Inflammatory macrophage (primary cell): ENCODE measurements at regions not wholly inside any gene's neighbourhood (a gene's known extent, or its start where the extent isn't known, plus 50 kb on each side); places are given as distances from the start of the nearest gene placed in this dataset.

Source experiments
- DNase-seq, 2 donors: peaks; one replicate each; pipeline ENCODE4 v3.0.0-alpha.2; 2020 to 2022

- DNase-seq = no peak
Measured at GRCh38 chr7:39890411-39890810, 59.6 kb upstream of the CDK13 start.

GRCh38 chr7:39891894-39892293 lies 58.2 kb upstream of the CDK13 start:
- DNase-seq = no peak

GRCh38 chr7:39892361-39892760 lies 57.7 kb upstream of the CDK13 start:
- DNase-seq = no peak

GRCh38 chr7:39894904-39895303 lies 55.2 kb upstream of the CDK13 start:
- no peak for DNase-seq

GRCh38 chr7:39896840-39897239 lies 53.2 kb upstream of the CDK13 start:
- DNase-seq = no peak

GRCh38 chr7:39898867-39899266 lies 51.2 kb upstream of the CDK13 start:
- DNase-seq = no peak
